ENCODE measurements at regions not wholly inside any gene's neighbourhood (a gene's known extent, or its start where the extent isn't known, plus 50 kb on each side); places are given as distances from the start of the nearest gene placed in this dataset.

- Mint-ChIP-seq H3K4me1 (ENCODE audit: low read depth, unreplicated experiment) (no peaks in the 10 kb centered on the region), H3K27me3 (ENCODE audit: low read depth, unreplicated experiment) (no peaks in the 10 kb centered on the region), H3K27ac (ENCODE audit: unreplicated experiment) (no peak overlapping the region), H3K4me3 (ENCODE audit: unreplicated experiment) (no peak overlapping the region), H3K36me3 (ENCODE audit: low read depth, unreplicated experiment) (no peaks in the 10 kb centered on the region), H3K9me3 (ENCODE audit: unreplicated experiment) (peaks cover 2% of the 10 kb centered on the region)
- no peak for DNase-seq (ENCODE audit: low read depth)
- Histone ChIP-seq H3K4me2 (ENCODE audit: low read length) (no peak overlapping the region), H3K27ac (ENCODE audit: low read depth, low read length) (no peak overlapping the region), H3K4me1 (ENCODE audit: insufficient read depth, low read length) (no peaks in the 10 kb centered on the region), H2AFZ (ENCODE audit: low read depth, low read length) (no peak overlapping the region), H3K79me2 (ENCODE audit: insufficient read depth, low read length) (no peaks in the 10 kb centered on the region), H3K4me3 (ENCODE audit: insufficient read depth, low read depth, low read length) (no peak overlapping the region), H3K9ac (ENCODE audit: low read length) (no peak overlapping the region), H3K36me3 (ENCODE audit: insufficient read depth, low read length) (no peaks in the 10 kb centered on the region), H4K20me1 (ENCODE audit: insufficient read depth, low read length) (no peaks in the 10 kb centered on the region), H3K27me3 (ENCODE audit: insufficient read depth, low read length) (no peaks in the 10 kb centered on the region), H3K9me3 (ENCODE audit: insufficient read depth, low read depth, low read length) (peaks cover 3% of the 10 kb centered on the region)
- no peak for TF ChIP-seq EZH2 (IDR thresholded peaks at IDR 0.05; ENCODE audit: insufficient read depth, low read length)
- no peak for TF ChIP-seq CTCF (IDR thresholded peaks at IDR 0.05; ENCODE audit: insufficient read depth, low read depth, low read length)
- no peak for FAIRE-seq
Measured at GRCh38 chr17:10968007-10968406, 130.1 kb upstream of the PIRT start.

DNA sequence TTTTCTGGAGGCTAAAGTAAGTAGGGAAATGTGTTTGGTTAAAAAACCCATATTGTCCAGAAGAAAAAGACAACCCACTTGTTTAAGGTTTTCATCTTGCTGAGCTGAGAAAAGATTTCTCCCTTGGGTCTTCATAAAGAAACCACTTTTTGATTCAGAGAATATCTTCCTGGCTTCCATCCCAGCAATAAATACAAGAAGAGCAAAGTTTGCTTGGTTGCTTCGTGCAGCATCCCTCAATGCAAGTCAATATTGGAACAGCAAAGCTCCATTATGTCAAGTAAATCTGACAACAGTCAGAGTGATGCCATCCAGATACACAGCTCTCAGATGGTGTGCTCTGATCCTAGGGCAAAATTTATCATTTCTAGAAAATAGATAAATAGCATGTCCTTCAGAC is 118.9 kb upstream of the PIRT start:
- Histone ChIP-seq H4K20me1 (ENCODE audit: insufficient read depth, low read length) (no peaks in the 10 kb centered on the region), H3K27me3 (ENCODE audit: insufficient read depth, low read length) (no peaks in the 10 kb centered on the region), H3K36me3 (ENCODE audit: insufficient read depth, low read length) (no peaks in the 10 kb centered on the region), H3K79me2 (ENCODE audit: insufficient read depth, low read length) (no peaks in the 10 kb centered on the region), H3K4me1 (ENCODE audit: insufficient read depth, low read length) (no peaks in the 10 kb centered on the region), H3K27ac (ENCODE audit: low read depth, low read length) (no peak overlapping the region), H3K4me2 (ENCODE audit: low read length) (no peak overlapping the region), H3K9ac (ENCODE audit: low read length) (no peak overlapping the region), H3K4me3 (ENCODE audit: insufficient read depth, low read depth, low read length) (no peak overlapping the region), H3K9me3 (ENCODE audit: insufficient read depth, low read depth, low read length) (peaks cover 3% of the 10 kb centered on the region), H2AFZ (ENCODE audit: low read depth, low read length) (no peak overlapping the region)
- FAIRE-seq = no peak
- DNase-seq (ENCODE audit: low read depth) = no peak
- no peaks in the 10 kb centered on the region for H3K36me3 Mint-ChIP-seq (ENCODE audit: low read depth, unreplicated experiment)
- no peak overlapping the region for H3K4me3 Mint-ChIP-seq (ENCODE audit: unreplicated experiment)
- no peaks in the 10 kb centered on the region for H3K4me1 Mint-ChIP-seq (ENCODE audit: low read depth, unreplicated experiment)
- no peak for TF ChIP-seq CTCF (IDR thresholded peaks at IDR 0.05; ENCODE audit: insufficient read depth, low read depth, low read length)
- TF ChIP-seq EZH2 (IDR thresholded peaks at IDR 0.05; ENCODE audit: insufficient read depth, low read length) = no peak
- H3K9me3 Mint-ChIP-seq (ENCODE audit: unreplicated experiment) = no peaks in the 10 kb centered on the region
- no peaks in the 10 kb centered on the region for H3K27me3 Mint-ChIP-seq (ENCODE audit: low read depth, unreplicated experiment)
- no peak overlapping the region for H3K27ac Mint-ChIP-seq (ENCODE audit: unreplicated experiment)

- Mint-ChIP-seq H3K4me3 (ENCODE audit: unreplicated experiment) (no peak overlapping the region), H3K27me3 (ENCODE audit: low read depth, unreplicated experiment) (no peaks in the 10 kb centered on the region), H3K4me1 (ENCODE audit: low read depth, unreplicated experiment) (no peaks in the 10 kb centered on the region), H3K27ac (ENCODE audit: unreplicated experiment) (no peak overlapping the region), H3K9me3 (ENCODE audit: unreplicated experiment) (peaks cover 2% of the 10 kb centered on the region), H3K36me3 (ENCODE audit: low read depth, unreplicated experiment) (no peaks in the 10 kb centered on the region)
- no peak for FAIRE-seq
- TF ChIP-seq EZH2 (IDR thresholded peaks at IDR 0.05; ENCODE audit: insufficient read depth, low read length) (no peak), CTCF (IDR thresholded peaks at IDR 0.05; ENCODE audit: insufficient read depth, low read depth, low read length) (no peak)
- Histone ChIP-seq H3K4me2 (ENCODE audit: low read length) (no peak overlapping the region), H3K79me2 (ENCODE audit: insufficient read depth, low read length) (no peaks in the 10 kb centered on the region), H4K20me1 (ENCODE audit: insufficient read depth, low read length) (no peaks in the 10 kb centered on the region), H3K4me3 (ENCODE audit: insufficient read depth, low read depth, low read length) (no peak overlapping the region), H3K36me3 (ENCODE audit: insufficient read depth, low read length) (no peaks in the 10 kb centered on the region), H3K27me3 (ENCODE audit: insufficient read depth, low read length) (no peaks in the 10 kb centered on the region), H3K4me1 (ENCODE audit: insufficient read depth, low read length) (no peaks in the 10 kb centered on the region), H3K9me3 (ENCODE audit: insufficient read depth, low read depth, low read length) (no peaks in the 10 kb centered on the region), H2AFZ (ENCODE audit: low read depth, low read length) (no peak overlapping the region), H3K27ac (ENCODE audit: low read depth, low read length) (no peak overlapping the region), H3K9ac (ENCODE audit: low read length) (no peak overlapping the region)
- DNase-seq (ENCODE audit: low read depth) = no peak
Measured at GRCh38 chr17:10944819-10945218, 106.9 kb upstream of the PIRT start.
